ENCODE measurements at regions not wholly inside any gene's neighbourhood (a gene's known extent, or its start where the extent isn't known, plus 50 kb on each side); places are given as distances from the start of the nearest gene placed in this dataset.

DNA sequence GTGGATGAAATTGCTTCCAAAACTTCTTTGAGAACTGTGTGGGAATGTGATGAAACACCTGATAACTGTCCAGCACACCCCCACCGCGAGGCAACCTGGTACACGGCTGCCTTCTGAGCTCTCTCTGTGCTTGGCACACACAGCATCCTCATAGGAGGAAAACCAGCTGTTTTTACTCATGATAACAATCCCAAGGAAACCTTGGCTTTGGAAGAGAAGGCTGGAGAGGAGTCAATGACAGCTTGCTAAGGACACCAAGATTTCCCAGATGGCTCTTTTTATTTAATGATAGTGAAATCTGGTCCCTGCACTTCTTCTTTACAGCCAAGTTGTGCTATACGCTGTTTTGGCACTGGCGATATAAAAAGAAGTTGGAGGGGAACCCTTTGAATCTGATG lies 232.5 kb upstream of the FN1 start:
- no peak for DNase-seq (ENCODE audit: extremely low read depth in 1 of 2, low read depth in 1 of 2)

DNA sequence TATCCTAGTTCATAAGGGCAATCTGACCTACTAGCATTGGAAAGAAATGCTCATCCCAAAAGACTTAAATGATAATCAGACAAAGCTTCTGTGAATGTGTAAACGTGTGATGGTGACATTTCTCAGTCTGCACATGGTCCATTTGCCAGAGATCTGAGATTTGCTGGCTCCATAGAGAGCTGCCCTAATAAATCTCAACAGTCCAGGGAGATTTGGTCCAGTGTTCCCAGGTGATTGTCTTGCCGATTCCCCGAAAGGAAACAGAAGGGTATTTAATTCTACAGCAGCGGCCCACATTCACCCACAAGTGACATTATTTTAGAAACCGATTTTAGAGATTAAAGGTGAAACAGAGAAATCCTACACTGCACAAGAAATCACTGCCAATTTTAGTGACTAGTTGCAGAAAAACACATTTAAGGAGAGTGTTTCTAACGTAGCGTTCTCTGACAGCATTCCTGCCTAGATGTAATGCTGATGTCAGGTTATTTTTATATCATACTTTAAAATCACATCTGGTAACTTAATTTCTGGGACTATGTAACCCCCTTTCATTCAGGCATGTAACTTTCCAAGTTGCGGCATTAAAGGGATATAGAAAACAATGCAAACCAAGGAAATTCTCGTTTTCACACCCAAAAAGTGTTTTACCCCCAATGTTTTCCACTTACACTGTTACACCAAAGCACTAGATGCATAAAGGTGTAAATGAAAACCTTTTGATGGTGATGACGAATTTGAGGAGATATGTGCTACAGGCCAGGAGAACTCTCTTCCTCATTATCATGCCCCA lies 231.9 kb upstream of the FN1 start:
- no peak for DNase-seq (ENCODE audit: extremely low read depth in 1 of 2, low read depth in 1 of 2)

DNA sequence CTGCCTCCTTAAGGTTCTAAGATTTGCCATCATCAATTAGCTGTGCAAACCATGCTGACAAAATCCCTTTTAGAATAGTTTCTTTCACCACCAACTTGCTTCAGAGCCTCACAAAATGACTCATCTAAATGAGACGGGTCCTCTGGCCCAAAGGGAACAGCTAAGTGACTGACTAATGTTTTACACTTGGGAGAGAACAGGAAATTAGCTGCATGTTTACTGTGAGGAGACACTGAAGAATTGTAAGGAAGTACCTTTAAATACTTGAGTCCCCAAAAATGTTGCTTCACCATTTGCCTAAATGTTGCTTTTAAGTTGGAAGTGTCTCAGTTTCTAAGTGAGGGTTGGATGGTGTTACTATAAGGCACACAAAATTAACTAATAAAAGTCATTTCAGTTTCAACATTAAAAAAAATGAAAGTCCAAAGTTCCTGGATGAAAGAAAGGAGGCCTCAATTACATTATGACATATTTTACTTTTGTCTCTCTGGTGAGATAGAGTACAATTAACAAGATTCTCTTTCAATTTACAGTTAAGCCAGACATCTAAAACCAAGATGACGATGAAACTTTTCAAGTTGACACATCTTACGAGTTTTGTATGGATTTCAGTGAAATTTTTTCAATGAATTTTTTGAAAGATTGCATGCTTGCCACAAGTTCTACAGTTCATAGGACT lies 229.1 kb upstream of the FN1 start:
- no peak for DNase-seq (ENCODE audit: extremely low read depth in 1 of 2, low read depth in 1 of 2)

DNA sequence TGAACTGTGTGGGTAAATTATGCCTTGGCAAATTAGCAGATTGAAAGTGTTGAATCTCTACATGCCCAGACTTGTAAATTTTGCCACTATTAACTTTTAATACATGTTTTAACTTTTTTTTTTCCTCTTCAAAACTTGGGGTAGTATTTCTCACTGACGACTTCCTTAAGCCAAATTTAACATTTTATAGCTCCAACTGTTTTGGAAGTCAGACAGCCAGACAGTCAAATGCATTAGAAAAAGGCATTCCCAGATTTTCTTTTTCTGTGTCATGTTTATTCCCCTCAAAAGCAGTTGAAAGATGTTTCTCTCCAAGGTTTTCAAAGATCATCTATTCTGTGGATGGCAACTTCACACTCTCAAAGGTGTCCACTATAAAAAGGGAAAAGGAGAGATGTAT lies 226.8 kb upstream of the FN1 start:
- DNase-seq (ENCODE audit: extremely low read depth in 1 of 2, low read depth in 1 of 2), result no peak

DNA sequence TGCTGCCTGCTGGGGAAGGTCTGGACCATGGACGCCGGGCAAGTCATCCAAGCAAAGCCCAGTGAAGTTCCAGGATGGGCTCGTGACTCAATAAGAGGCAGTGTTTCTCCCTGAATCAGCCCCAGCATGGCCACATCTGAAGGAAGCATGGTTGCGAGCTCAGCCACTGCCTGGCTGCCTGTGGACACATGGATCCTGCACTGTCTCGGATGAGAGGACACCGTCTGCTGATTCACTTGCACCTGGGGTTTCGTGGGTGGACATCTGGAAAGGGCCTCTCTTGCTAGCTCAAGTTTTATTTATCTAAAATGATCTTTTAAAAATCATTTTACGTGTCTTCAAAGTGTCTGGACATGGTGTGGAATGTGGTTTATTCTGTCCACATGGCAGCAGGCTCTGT lies 224.8 kb upstream of the FN1 start:
- DNase-seq (ENCODE audit: extremely low read depth in 1 of 2, low read depth in 1 of 2), result no peak

DNA sequence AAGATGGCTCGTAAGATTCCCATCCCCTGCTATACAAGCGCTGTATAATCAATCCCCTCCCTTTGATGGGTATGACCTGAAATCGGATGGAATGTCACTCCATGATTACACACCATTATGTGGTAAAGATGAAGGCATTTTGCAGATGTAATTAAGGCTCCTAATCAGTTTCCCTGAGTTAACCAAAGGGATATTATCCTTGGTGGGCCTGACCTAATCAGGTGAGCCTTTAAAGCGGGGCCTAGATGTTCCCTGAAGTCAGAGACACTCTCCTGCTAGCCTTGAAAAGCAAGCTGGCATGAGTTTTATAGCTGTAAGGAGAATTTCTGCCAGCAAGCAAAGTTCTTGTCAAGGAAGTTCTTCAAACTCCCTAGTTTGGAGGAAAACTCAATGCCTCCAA lies 223.8 kb upstream of the FN1 start:
- no peak for DNase-seq (ENCODE audit: extremely low read depth in 1 of 2, low read depth in 1 of 2)

DNA sequence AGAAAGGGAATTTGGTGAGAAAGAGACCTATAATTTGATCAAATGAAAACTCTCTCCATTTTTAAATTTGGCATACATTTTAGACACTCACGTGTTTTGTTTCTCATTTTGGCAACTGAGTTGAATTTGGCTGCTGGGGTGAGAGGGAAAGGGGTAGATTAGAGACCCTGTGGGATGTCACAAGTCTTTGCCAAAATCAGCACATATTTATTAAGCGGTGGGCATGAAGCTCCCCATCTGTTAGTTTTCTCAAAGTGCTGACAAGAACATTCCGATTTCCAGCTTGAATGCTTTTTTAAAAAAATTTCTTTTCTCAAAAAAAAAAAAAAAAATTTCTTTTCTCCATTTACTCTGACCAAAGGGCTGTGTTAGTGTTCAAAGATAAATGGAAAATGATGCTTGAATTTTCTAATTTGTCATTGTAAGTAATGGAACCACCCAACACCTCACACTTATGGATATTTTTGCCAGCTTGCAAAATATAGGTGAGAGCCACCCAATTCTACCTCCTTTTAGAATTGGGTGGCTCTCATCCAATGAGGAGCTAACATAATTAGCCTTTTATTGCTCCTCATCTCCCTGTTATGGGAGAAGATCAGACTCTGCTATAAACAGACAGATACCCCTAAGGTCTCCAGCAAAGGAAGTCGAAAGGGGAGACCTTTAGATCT lies 222.9 kb upstream of the FN1 start:
- no peak for DNase-seq (ENCODE audit: extremely low read depth in 1 of 2, low read depth in 1 of 2)

DNA sequence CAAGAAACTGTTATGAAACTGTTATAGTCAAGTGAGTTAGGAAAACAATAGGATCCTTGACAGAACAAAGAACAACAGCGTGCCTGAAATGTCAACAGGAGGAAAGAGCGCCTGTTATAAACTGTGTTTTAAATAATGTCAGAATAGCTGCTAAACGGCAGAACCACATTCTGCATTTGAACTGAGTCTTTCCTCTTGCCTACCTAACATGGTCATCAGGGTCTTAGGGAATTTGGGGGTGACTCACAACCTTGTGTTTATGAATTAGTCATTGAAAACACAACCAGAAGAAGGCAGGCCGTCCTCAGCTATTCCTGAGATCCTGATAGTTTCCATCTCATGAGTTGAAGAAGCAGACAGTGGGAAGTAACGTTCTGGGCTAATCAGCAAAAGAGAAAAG lies 222.0 kb upstream of the FN1 start:
- DNase-seq (ENCODE audit: extremely low read depth in 1 of 2, low read depth in 1 of 2), result no peak

DNA sequence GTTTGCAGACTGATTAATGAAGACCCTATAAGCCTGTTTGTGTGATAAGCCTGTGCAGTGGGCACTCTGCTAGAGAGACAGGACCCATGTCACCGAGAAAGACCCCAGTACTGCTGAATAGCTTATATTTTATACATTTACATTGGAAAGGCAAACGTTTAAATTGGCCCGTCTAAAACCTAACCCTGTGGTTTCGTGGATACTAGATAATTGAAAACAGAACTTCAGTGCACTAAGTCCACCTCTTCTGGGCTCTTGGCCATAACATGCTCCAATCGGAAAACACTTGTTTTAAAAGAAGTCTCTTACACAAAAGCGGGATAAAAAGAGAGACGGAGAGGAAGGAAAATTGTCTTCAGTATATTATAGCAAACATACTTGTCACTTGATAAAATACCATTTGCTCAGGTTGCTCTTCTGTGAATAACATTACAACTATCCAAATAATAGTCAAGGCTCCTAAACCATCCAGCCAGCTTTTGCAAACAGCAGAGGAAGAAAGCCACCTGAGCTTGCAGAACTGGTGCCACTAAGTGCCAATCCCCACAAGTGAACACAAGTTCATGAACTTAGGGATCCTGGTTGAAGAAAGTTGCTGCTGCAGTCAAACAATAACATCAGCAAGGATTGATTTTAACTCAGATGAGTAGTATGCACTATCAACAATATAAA lies 218.4 kb upstream of the FN1 start:
- no peak for DNase-seq (ENCODE audit: extremely low read depth in 1 of 2, low read depth in 1 of 2)

DNA sequence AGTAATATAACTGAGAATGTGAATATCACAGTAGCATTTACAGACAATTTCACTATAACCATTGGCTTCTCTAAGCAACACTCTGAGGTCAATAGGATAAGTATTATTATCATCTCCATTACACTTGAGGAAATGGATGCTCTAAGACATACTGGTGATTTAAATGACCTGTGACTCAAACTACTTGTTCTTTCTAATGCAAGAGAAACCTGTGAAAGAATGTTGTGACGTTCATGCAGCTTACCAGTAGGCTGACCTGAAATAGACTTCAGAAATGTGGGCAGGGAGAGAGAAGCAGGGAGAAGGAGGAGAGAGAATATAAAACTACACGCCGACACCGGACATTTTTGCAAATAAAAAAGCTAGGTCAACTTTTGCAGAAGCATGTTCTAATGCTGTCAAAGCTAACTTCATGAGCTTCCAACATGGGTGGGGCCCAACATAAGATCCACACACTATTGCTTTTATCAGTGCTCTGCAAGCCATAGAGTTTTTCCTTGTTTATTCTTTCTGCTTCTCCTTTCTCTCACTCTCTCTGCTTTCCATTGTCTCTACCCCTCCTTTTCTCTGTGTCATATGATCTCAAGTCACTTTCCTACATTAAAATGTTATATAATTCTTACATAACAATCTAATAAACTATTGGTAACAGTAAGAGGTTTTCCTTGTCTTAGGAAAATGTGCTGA lies 217.6 kb upstream of the FN1 start:
- DNase-seq (ENCODE audit: extremely low read depth in 1 of 2, low read depth in 1 of 2), result no peak

DNA sequence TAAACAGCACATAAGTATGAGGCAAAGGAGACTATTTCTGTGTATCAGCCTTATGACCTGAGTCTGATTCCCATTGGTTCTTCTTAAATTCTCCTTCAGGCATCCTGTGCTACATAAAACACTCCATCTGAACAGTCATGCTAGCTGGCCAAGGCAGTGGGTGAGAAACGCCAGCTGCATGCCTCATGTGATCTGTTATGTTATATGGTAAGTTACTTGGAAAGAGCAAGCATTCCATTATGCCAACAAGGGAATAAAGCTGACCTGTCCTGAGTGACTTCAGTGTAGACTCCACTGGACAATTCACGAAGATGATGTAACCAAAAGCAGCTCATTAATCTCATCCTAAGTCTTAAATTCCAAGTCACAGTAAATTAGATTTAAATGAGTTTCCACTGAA lies 216.5 kb upstream of the FN1 start:
- DNase-seq (ENCODE audit: extremely low read depth in 1 of 2, low read depth in 1 of 2), result no peak

DNA sequence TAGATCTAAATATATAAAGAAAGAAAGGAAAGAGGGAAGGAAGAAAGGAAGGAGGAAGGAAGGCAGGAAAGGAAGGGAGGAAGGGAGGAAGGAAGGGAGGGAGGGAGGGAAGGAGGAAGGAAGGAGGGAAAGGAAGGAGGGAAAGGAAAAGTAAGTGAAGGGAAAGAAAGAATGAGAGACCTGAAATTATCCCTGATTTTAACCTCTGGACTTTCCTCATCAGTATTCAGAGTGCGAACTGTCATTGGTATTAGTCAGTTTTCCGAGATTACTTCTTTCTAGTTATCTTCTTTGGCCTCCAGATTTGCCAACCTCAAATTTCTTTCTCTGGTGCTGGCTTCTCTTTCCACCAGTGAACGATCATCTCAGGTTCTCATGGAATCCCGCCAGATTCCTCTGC lies 215.5 kb upstream of the FN1 start:
- no peak for DNase-seq (ENCODE audit: extremely low read depth in 1 of 2, low read depth in 1 of 2)

DNA sequence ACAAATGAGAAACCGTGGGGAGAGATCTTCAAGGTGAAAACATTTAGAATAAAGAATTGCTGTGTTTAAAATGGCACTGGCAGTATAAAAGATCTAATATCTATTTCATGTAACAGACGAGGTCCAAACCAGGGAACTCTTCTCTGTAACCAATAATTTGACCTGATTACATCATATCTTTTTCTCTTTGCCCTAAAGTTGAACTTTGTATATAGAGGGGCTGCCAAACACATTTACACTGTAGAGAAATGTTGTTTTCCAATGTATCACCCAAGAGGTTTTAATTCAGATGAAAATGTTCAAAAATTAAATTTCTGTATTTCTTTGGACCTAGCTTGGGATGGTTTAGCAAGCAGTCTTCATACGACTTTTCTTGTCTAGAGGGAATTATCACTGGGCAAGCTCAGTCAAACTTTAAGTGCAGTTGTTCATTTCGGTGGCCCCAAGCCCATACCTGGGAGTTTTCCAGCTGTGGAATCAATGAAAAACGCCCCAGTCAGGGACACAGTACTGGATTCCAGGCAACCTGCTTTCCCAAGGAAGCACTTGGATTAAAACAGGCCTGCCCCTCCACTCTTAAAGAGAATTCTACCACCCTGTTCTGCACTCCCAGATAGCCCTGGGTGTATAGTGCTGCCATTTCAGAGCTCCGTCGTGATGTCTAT lies 208.5 kb upstream of the FN1 start:
- no peak for DNase-seq (ENCODE audit: extremely low read depth in 1 of 2, low read depth in 1 of 2)

DNA sequence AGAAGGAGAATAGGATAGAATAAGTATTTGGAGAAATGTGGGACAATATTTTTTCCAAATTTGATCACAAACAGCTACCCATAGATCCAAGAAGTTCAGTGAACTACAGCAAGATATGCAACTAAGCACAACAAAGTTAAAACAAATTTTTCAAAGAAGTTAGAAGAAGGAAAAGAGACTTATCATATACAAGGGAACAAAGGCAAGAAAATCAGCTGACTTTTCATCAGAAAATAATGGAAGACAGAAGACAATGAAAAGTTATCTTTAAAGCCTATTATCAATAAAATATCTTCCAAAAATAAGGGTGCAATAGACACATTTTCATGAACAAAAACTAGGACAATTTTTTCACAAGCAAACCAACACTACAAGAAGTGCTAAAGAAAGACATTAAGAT lies 202.8 kb upstream of the FN1 start:
- no peak for DNase-seq (ENCODE audit: extremely low read depth in 1 of 2, low read depth in 1 of 2)

DNA sequence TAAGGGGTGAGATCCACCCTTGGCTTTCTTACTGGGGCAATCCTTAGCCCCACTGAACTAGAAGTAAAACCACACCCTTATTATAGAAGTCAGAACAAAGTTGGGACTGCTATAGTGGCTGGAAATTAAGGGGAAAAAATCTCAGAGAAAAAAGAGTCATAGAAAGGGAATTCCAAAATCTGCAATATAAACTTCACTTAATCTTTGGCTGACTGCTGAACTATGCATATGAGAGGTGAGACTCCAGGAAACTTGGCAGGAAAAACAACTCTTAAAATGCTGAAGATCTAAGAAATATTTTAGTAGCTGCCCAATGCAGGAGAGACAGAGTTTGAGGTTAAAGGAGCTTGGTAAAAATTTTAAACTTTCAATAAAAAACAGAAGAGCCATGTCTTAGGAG lies 201.8 kb upstream of the FN1 start:
- no peak for DNase-seq (ENCODE audit: extremely low read depth in 1 of 2, low read depth in 1 of 2)

DNA sequence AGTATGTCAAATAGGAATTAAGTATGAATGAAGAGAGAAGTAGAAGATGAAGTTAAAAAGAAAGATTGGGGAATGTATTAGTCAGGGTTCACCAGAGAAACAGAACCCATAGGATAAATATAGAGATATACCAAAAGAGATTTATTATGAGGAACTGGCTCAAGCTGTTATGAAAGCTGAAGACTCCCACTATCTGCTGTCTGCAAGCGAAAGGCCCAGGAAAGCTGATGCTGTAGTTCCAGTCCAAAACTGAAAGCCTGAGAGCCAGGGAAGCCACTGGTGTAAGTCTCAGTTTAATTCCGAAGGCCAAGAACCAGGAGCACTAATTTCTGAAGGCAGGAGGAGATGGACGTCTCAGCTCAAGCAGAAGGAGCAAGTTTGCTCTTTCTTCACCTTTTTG lies 200.9 kb upstream of the FN1 start:
- no peak for DNase-seq (ENCODE audit: extremely low read depth in 1 of 2, low read depth in 1 of 2)

DNA sequence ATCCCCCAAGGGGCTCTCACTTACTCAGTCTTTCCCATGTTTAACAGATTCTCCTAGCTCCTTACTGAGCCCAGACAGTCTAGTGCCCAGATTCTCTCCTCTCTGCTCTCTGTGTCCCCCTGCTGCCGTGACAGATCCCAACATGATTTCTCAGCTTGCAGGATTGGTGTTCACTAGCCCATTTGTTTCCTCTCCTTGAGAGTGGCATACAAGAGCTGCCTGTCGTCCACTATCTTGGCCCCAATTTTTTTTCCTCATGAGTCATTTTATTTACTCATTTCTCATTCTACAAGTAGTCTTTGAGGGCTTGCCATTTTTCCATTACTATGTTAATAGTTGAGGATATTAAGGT lies 199.9 kb upstream of the FN1 start:
- no peak for DNase-seq (ENCODE audit: extremely low read depth in 1 of 2, low read depth in 1 of 2)

DNA sequence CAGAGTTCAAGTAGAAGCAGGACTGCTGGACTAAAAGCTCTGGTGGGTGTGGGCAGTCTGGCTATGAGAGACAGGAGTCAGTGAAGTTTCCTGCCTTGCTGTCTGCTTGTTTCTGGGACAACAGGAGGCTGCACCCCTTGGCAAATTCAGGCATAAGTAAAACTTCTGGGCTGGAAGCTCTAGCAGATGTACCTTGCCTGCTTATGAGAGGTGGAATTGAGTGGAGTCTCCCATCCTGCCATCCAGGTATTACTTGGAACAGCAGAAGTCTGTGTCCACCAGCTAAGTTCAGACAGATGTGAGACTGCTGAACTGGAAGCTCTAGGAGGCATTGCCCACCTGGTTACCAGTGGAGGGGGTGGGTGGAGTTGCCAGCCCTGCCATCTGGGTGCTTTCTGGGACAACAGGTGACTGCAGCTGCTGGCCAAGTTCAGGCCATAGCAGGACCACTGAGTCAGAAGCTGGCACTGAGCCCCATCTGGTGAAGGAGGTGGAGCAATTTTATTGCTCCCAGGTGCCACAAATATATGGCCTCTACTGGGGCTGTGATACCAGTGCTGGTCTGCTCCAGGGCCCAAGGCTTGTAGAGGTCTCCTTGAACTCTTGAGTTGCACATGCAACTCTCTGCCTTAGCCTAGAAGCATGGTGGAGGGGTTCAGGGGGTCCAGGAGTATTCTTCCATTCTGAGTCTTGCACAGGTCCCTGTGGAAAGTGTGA lies 199.4 kb upstream of the FN1 start:
- DNase-seq (ENCODE audit: extremely low read depth in 1 of 2, low read depth in 1 of 2), result no peak

DNA sequence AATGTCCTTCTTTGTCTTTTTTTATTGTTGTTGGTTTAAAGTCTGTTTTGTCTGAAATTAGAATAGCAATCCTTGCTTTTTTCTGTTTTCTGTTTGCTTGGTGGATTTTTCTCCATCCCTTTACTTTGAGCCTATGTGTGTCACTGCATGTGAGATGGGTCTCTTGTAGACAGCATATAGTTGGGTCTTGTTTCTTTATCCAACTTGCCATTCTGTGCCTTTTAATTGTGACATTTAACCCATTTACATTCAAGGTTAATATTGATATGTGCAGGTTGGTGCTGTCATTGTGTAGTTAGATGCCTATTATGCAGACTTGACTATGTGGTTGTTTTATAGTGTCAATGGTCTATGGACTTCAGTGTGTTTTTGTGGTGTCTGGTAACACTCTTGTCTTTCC lies 197.5 kb upstream of the FN1 start:
- DNase-seq (ENCODE audit: extremely low read depth in 1 of 2, low read depth in 1 of 2), result no peak

DNA sequence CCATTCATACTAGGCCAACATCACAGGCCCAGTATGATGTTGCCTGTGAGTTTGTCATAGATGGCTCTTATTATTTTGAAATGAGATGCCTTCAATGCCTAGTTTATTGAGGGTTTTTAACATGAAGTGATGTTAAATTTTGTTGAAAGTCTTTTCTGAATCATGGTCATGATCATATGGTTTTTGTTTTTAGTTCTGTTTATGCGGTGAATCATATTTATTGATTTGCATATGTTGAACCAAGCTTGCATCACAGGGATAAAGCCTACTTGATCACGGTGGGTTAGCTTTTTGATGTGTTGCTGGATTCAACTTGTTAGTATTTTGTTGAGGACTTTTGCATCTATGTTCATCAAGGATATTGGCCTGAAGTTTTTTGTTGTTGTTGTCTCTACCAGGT lies 195.8 kb upstream of the FN1 start:
- no peak for DNase-seq (ENCODE audit: extremely low read depth in 1 of 2, low read depth in 1 of 2)

Measured in stimulated activated CD8-positive, alpha-beta memory T cell treated with anti-CD3 and anti-CD28 coated beads, Interleukin-7, amount 100 ng/mL, for 48 hours (primary cell).